ENCODE measurements at regions not wholly inside any gene's neighbourhood (a gene's known extent, or its start where the extent isn't known, plus 50 kb on each side); places are given as distances from the start of the nearest gene placed in this dataset.

DNA sequence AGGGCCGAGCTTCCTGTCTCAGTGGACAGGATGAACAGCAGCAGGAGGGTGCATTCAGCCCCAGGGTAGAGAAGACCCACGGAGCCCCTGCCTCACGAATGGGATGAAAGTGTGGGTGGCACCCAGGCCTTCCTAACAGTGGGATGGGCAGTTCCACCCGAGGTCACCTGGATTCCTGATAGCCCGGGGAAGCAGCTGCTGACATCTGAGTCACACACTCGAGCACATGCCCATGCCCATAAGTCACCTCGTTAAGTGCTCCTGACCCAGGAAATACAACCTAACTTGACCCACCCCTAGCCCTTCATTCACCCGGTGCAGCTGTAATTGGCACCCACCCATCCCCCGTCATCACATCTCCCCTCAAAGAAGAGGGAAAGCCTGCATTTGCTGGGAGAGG, 85.3 kb upstream of the FOXF1 start:
- FAIRE-seq (no peak), DNase-seq (ENCODE audit: low spot score) (no peak)

GRCh38 chr16:86426063-86426642, 84.2 kb upstream of the FOXF1 start:
- FAIRE-seq (no peak), DNase-seq (ENCODE audit: low spot score) (no peak)

- DNase-seq (ENCODE audit: low spot score) (no peak), FAIRE-seq (no peak)
These were observed 82.9 kb upstream of the FOXF1 start for GRCh38 chr16:86427433-86427851.

DNA sequence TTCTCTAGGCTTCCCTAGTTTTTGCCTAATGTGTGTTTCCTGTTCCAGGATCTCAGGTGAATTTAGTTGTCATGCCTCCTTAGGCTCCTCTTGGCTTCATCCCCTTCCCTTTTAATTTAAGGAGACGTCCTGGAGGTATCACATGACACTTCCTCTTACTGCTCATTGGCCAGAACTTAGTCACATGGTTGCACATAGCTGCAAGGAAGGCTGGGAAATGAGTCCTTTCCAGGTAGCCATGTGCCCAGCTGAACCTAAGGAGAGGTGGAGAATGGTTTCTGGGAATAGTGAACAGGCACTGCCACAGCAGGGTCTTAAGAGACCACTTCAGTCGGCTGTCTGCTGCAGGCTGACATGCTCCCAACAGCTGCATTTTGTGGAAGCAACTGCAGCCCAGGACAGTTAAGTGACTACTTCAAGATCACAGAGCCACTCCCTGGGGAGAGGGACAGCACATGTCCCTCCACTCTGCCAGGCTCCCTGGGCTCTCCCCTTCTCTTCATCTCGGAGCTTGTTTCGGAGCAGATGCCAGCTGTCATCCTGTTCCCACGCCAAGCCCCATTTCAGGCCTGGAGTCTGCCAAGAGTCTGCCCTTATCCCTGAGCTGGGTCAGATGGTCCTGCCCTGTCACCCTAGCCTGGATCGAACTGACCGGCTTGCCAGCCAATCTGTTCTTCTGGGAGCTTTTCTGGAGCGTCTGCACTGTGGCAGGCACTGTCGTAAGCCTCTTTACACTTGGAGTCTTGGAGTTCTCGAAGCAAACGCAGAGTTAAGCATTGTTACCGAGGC, 81.4 kb upstream of the FOXF1 start:
- FAIRE-seq = no peak
- no peak for DNase-seq (ENCODE audit: low spot score)

GRCh38 chr16:86429663-86430062, 80.7 kb upstream of the FOXF1 start:
- FAIRE-seq (no peak), DNase-seq (ENCODE audit: low spot score) (no peak)

DNA sequence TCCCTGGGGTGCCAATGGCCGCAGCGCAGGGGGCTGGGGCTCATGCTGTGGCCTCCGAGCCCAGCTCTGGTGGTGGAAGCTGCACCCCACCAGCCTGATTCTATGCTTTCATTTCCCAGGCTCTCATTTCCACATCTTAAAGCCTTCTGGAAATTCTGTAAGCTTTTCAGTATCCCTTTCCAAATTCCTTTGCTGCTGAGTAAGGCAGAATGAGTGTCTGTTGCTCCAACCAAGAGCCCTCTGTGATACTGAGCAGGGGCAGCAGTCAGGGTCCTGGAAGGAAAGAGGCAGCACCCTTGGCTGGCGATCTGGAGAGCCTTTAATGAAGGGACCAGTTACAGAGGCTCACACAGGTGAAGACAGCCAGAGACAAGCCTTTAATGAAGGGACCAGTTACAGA, 79.5 kb upstream of the FOXF1 start:
- FAIRE-seq (no peak), DNase-seq (ENCODE audit: low spot score) (no peak)

DNA sequence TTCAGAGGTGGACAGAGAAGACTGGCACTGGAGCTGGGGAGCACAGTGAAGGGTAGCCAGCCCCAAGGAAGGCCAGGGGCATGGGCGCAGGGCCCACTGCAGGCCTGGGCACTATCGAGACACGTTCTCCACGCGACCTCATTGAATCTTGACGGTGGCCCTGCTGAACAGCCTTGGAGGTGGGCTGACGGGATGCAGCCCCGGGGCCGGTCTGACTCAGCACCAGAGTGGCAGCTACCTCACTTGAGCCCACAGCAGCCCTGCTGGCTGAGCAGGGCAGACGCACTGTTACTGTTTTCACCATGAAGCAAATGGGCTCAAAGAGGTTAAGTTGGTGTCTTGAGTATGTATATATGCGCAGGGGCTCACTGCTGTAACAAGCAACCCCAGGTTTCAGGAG, 78.8 kb upstream of the FOXF1 start:
- no peak for DNase-seq (ENCODE audit: low spot score)
- no peak for FAIRE-seq

- FAIRE-seq = no peak
- DNase-seq (ENCODE audit: low spot score) = no peak
These were observed 78.3 kb upstream of the FOXF1 start for GRCh38 chr16:86432048-86432447.

- FAIRE-seq (no peak), DNase-seq (ENCODE audit: low spot score) (no peak)
These were observed 77.6 kb upstream of the FOXF1 start for GRCh38 chr16:86432691-86433090.

DNA sequence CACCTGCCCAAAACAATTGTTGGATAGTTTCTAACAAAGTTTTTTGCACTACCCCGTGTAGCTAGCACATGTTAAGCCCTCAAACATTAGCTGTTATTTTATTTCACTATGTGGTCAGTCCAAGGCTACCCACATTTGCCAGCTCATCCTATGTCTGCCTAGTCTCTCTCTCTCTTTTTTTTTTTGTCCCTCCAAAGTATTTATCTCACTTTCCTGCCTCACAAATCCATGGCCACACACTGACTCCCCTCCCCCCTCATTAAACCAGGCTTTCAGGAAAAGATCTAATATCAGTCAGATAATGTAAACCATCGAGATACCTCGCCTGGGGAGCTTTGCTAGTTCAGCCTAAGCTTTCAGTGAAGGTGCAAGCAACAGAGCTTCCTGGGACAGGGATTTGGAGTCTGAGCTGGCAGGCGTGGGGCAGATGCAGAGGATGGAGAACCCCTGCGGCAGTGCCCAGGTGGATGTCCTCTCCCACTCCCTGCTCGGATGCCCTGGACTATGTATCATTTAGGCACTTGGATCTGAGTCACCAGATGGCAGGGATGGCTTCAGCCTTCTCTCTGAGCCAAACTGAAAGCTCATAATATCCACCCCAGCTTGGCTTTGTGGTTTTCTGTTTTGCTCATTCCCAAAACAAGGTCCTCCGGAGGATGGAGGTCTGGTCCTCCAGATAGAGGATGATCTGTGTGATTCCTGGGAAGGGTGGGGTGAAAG, 73.7 kb upstream of the FOXF1 start:
- DNase-seq (ENCODE audit: low spot score) (no peak), FAIRE-seq (no peak)

DNA sequence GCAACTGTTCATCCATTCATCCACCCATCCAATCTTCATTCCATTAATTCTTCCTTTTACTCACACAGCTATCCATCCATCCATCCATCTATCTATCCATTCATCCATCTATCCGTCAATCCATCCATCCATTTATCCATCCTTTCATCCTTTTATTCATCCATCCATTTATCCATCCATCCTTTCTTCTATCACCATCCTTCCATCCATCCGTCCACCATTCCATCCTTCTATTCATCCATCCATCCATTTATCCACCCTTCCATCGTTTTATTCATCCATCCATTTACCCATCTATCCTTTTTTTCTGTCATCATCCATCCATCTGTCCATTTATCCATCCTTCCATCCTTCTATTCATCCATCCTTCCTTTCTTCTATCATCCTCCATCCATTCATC, 73.0 kb upstream of the FOXF1 start:
- FAIRE-seq (no peak), DNase-seq (ENCODE audit: low spot score) (no peak)

- DNase-seq (ENCODE audit: low spot score) (no peak), FAIRE-seq (no peak)
These were observed 67.6 kb upstream of the FOXF1 start for GRCh38 chr16:86442703-86443102.

DNA sequence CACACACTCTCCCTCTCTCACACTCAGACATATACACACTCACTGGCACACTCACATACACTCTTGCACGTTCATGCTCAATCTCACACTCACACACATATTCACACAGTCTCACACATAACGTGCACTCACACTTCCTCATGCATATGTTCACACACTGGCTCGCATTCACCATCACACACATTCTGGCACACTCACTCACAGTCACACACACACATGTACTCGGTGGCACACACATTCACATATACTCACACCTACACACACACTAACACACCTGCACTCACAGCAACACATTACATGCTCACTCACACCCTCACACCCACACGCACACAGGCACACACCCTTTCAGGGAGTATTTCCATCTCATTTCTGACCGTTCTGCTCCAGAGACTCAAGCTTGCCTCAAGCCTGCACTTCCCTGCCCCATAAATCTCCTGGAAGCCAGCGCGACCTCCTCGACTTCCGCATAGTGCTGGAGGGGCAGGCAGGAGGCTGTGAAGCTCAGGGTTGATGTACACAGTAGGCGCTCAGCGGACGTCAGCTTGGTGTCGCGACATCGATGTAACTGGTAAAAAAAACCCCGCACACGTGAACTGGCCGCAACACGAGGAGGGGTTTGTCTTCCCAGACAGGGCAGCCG, 66.7 kb upstream of the FOXF1 start:
- DNase-seq (ENCODE audit: low spot score) (no peak), FAIRE-seq (peak; percentile 91)

- FAIRE-seq (no peak), DNase-seq (ENCODE audit: low spot score) (no peak)
These were observed 66.1 kb upstream of the FOXF1 start for GRCh38 chr16:86444261-86444660.

DNA sequence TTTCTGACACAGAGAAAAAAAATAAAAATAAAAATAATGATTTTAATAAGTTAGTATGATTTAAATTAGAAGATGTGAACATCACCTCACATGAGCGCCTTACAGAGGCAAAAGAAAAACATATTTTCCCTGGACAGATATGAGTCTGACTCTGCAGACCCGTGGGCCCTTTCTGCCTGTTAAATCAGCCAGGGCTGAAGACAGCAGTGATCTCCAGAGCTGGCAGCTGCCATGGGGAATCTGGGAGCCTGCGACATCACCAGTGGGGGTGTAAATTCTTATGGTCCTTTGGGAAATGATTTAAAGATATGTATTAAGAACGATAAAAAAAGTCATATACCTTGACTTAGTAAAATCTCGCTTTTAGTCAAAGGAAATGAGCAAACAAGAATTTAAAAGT, 65.7 kb upstream of the FOXF1 start:
- DNase-seq (ENCODE audit: low spot score) = no peak

DNA sequence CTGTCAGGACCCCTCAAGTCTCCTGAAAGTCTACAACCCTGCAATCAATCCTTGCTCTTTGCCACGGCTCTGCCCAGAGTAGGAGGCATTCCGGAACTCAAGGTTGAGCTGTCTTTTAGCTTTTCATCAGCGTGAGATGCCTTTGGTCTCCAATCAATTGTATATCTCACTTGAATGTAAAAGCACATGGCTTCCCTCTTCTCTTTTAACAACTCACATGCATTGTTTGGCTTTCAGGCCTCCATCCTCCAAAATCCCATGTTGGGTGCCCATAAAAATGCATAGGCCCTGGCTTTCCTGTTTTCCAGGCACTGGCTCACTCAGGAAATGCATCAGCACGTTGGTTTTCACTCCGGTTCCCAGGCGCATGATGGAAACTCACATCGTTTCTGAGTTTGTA, 64.0 kb upstream of the FOXF1 start:
- FAIRE-seq (no peak), DNase-seq (ENCODE audit: low spot score) (no peak)

More for the DNA sequence above, 65.7 kb upstream of the FOXF1 start:
- no peak for FAIRE-seq

DNA sequence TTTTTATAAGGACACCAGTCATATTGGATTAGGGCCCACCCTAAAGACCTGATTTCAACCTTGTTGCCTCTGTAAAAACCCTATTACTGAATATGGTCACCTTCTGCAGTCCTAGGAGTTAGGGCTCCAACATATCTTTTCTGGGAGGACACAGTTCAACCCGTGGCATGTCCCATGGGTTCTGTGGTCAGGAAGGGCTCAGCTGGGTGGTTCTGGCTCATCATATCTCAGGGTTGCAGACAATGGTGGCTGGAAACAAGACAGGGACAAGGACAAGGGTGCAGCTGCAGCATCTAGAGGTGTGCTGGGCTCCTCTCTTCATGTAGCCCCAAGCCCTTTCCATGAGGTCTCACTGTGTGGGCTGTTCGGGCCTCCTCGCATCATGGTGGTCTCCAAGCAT, 63.1 kb upstream of the FOXF1 start:
- no peak for FAIRE-seq

GRCh38 chr16:86448306-86448890, 61.9 kb upstream of the FOXF1 start:
- no peak for DNase-seq (ENCODE audit: low spot score)
- no peak for FAIRE-seq

More for the DNA sequence above, 63.1 kb upstream of the FOXF1 start:
- DNase-seq (ENCODE audit: low spot score) = no peak

DNA sequence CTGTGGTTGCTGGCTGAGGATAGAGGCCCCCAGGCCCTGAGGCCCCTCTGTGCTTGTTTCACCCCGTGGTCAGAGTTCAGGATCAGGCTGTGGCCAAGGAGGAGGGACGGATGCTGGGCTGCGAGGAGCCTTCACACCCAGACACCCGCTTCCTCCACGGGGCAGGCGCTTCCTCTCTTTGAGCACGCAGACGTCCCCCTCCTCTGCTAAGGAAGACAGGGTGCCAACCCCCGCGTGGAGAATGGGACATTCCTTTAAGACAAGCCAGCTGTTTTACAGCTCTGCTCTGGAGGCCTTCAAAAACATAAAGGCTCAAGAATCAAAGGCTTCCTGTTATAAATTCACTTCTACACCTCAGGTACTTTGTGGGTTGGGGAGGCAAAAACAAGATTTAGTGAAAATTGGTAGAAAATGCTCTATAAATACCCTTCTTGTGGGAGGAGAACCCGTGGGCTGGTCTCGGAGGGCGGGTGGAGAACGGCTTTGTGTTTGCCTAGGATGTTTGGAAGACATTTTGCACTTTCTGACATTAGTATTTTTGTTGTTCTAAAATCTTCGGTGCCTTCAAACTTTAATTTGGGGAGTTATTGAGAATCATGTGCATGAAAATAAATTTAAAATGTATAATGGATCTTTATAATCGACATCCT, 60.8 kb upstream of the FOXF1 start:
- FAIRE-seq (no peak), DNase-seq (ENCODE audit: low spot score) (no peak)

DNA sequence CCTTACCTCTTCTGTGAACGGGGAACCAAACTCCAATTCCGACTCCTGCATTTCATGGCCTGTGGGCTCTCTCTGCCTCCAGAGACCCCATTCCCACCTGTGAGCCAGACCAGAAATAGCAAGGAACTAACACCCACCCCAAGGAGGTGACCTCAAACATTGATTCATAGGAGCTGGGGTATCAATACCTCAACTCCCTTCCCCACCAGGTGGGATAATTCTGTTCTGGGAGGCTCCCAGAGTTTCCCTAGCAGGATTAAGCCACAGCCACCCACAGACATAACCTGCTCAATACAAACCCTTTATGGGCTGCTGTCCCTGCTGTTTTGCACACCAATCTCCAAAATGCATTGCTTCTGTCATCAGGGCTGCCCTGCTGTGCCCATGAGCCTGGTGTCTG, 59.6 kb upstream of the FOXF1 start:
- FAIRE-seq = no peak
- DNase-seq (ENCODE audit: low spot score) = no peak

- no peak for FAIRE-seq
These were observed 57.9 kb upstream of the FOXF1 start for GRCh38 chr16:86452451-86452850.

More at GRCh38 chr16:86452451-86452850, 57.9 kb upstream of the FOXF1 start:
- no peak for DNase-seq (ENCODE audit: low spot score)
